CD4-positive, alpha-beta T cell treated with Interleukin-10 for 1 hour (primary cell): ENCODE measurements at regions not wholly inside any gene's neighbourhood (a gene's known extent, or its start where the extent isn't known, plus 50 kb on each side); places are given as distances from the start of the nearest gene placed in this dataset.
"Not testable (repeated sequence)": the region's sequence is repeated elsewhere in the genome, so short reads cannot be mapped to it uniquely, and the experiment has no call there.

ENCODE experiments used
- DNase-seq: peaks from one replicate; pipeline ENCODE4 v3.0.0-alpha.2; 2020

DNA sequence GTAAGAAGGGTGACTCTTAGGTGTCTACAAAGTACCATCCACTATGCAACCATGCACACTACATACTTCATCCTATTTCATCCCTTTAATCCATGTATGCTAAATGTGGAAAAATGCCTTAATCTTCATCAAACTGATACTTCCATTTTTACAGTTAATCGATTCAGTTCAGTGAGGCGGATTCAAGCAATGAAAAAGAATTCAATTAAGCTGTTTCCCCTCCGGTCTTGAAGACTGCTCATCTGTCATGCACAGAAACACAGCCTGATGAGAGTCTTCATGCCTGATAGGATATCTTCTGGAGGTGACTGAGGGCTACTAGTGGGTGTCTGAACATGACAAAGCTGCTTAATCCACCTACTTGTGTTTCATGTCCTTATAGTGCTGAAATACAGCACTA, 270.6 kb upstream of the ALCAM start:
- no peak for DNase-seq

DNA sequence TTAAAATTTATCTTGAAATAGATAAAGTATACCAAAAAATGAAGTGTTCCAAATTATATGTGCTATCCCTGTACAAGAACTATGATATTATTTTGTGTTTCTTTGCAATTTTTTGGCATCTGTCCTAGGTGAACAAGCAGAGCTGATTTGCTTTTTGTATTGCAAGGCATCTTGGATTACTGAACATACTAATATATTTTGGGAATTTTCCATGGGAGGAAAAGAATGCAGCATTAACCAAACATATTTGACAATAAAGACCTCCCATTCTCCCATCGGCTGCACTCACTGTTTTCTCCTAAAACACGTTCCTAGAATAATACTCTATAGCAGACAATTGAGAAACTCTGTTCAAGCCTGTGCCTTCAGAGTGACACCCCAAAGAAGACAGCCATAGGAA, 265.1 kb upstream of the ALCAM start:
- no peak for DNase-seq

GRCh38 chr3:105103139-105103538, 263.6 kb upstream of the ALCAM start:
- no peak for DNase-seq

- DNase-seq, result no peak
These were observed 257.9 kb upstream of the ALCAM start for GRCh38 chr3:105108823-105109222.

DNA sequence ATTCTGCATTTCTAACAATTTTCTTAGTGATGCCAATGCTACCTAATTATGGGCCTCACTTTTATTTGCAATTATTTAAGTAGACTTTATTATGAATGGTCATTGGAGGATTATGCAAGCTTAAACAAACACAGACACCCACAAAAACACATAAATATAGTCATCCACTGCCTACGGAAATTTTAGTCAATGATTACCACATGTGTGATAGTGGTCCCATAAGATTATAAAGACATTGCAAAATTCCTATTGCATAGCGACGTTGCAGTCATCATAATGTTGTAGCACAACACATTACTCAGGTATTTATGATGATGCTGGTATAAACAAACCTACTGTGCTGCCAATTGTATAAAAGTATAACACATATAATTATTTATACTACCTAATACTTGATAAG, 247.8 kb upstream of the ALCAM start:
- no peak for DNase-seq

DNA sequence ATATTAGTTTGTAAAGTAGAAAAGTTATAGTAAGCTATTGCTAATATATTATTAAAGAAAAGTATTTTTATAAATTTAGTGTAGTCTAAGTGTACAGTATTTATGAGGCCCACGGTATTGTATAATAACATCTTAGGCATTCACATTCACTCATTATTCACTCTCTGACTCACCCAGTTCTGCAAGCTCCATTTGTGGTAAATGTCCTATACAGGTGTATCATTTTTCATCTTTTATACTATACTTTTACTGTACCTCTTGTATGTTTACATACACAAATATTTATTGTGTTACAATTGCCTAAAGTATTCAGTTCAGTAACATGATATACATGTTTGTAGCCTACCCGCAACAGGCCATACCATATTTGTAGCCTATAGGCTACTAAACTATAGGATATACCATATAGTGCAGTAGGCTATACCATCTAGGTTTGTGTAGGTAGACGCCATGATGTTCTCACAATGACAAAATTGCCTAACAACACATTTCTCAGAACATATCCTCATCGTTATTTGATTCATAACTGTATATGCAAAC, 246.8 kb upstream of the ALCAM start:
- no peak for DNase-seq

DNA sequence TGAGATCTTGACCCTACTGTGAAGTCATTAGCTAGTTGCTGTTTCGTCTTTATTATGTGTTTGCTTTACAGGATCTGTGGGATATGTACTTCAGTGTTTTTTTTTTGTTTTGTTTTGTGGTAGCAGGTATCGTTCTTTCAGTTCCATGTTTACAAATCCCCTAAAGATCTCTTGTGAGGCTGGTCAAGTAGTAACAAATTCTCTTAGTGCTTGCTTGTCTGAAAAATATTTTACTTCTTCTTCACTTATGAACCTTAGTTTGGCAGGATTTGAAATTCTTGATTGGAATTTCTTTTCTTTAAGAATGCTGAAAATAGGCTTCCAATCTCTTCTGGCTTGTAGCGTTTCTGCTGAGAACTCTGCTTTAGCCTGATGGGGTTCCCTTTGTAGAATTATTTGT, 235.8 kb upstream of the ALCAM start:
- no peak for DNase-seq

- no peak for DNase-seq
These were observed 228.8 kb upstream of the ALCAM start for GRCh38 chr3:105137911-105138310.

GRCh38 chr3:105139881-105140560, 226.7 kb upstream of the ALCAM start:
- no peak for DNase-seq

- no peak for DNase-seq
These were observed 225.8 kb upstream of the ALCAM start for GRCh38 chr3:105140899-105141367.

- DNase-seq, result no peak
These were observed 221.9 kb upstream of the ALCAM start for GRCh38 chr3:105144837-105145236.

DNA sequence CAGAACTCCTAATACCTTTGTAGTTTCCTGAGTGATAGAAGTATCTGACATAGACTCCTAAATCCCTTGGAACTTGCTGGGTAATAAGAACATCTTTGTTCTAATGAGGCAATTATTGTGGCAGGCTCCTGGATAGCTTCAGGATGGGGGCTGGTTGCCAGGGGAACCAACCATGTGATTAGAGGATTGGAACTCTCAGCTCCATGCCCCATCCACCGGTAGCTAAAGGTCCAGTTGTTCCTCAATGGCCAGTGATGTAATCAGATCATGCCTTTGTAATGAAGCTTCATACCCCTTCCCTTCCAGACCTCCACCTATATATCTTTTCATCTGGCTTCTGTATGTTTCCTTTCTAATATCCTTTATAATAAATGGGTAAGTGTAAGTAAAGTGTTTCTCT, 221.2 kb upstream of the ALCAM start:
- DNase-seq, result no peak

GRCh38 chr3:105149197-105149596, 217.5 kb upstream of the ALCAM start:
- not testable (repeated sequence) for DNase-seq

DNA sequence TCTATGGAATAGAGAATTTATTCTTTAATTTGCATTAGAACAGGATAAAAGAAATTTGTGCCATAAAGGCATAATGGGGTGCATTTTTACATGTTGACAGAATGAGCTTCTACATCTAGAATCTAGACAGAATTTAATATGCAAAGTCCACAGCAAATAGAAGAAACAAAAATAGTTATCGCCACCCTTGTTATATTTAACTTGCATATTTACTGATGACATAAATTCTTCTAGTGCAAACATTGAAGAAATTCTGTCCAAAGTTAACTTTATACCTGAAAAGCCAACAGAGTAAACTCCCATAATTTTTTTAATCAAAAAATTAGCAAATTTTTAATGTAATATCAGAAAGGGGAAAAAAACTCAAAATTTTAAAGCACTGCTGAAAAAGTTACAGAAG, 213.7 kb upstream of the ALCAM start:
- no peak for DNase-seq

DNA sequence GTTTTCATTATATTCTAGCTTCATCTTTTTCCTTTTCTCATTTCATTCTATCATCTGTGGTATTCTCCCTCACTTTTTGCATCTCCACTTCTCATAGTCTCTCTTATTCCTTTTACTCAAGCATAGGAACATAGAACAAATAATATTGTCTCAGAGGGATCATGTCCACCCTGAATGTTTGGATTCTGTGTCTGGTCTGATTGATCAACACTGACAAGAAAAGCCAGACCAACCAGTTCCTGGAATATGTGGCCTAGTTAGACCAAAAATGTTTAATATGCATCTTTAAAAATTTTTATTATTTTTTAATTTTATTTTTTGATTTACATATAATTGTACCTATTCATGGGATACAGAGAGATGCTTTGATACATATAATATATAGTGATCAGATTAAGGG, 212.0 kb upstream of the ALCAM start:
- no peak for DNase-seq

GRCh38 chr3:105157067-105157765, 209.5 kb upstream of the ALCAM start:
- DNase-seq, result no peak

- no peak for DNase-seq
These were observed 209.0 kb upstream of the ALCAM start for GRCh38 chr3:105157766-105158085.

GRCh38 chr3:105158286-105158685, 208.4 kb upstream of the ALCAM start:
- DNase-seq, result no peak

GRCh38 chr3:105162448-105162847, 204.3 kb upstream of the ALCAM start:
- DNase-seq, result no peak

GRCh38 chr3:105166893-105167292, 199.8 kb upstream of the ALCAM start:
- DNase-seq, result no peak

DNA sequence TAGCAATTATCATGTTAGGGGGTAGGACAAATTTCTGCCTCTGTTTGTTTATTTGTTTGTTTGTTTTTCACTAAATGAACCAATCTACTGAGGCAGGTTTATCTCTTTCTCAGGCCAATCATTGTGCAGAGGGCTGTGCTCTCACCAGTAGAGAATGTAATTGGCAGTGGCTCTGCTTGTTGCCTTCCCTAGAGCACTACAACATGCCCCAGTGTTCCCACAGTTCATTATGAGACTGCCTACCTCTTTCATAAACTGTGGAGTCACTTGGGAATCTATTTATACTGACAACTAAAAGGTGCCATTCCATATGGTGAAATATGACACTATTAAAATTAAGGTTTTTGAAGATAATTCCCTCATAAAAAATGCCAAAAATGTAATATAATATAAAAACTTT, 196.3 kb upstream of the ALCAM start:
- no peak for DNase-seq

DNA sequence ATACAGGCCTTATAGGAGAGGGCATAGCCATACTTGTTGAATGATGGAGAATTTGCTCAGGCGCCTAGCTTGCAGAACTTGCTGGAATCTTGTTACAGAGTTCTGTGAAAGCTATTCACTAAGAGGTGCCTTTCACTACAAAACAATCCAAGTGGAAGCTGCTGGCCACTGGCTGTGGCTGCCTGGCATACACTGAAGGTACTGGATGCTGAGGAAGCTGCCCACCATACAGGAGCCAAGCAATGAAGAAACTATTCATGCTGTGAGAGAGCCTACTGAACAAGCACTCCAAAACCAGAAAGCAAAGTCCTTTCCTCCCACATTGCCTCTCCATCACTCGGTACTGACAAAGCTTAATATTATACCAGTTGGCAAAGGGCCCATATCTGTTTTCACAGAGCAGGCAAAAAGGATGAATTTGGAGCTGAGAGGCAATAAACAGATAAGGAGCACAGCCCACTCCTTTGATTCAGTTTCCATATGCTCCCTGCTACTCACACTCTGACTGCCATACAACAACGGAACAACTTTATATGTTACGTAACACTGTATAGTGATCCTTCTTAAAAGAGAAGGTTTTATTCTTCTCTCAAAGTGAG, 192.6 kb upstream of the ALCAM start:
- no peak for DNase-seq

DNA sequence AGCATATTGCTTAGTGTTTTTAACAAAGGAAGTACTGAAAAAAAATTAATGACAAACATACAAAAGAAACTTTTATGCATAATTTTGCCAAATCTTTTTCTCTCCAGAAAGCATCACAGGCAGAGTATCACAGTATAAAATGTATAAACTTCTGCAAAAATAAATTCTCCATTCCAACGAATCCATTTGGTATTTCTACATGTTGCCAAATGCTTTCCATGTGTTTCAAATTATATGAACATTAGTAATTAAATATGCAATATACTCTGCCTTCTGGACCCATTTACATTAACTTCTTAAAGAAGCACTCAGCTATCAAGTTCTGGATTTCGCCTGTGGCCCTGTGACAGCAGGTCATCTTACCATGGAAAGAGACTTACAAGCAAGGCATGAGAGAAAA, 189.1 kb upstream of the ALCAM start:
- no peak for DNase-seq

GRCh38 chr3:105187344-105187743, 179.4 kb upstream of the ALCAM start:
- no peak for DNase-seq
